Endodermal cell (in vitro differentiated cells): ENCODE measurements at regions not wholly inside any gene's neighbourhood (a gene's known extent, or its start where the extent isn't known, plus 50 kb on each side); places are given as distances from the start of the nearest gene placed in this dataset.
A peak's percentile ranks its signal among the peaks of the same experiment; 100 is the strongest.

ENCODE experiments used
- DNase-seq: peaks from one replicate; pipeline ENCODE4 v3.0.0-alpha.2; 2017
- H3K27ac ChIP-seq: 2 replicates; pipeline ENCODE4 v1.5.1; 2013; ENCODE audit warnings: mild to moderate bottlenecking, low read depth, low read length, moderate library complexity
- H3K27me3 ChIP-seq: 2 replicates; pipeline ENCODE4 v1.6.1; 2013; ENCODE audit warnings: mild to moderate bottlenecking, low read length, moderate library complexity; ENCODE audit not compliant: insufficient read depth, control insufficient read depth, poor library complexity, severe bottlenecking
- H3K36me3 ChIP-seq: 2 replicates; pipeline ENCODE4 v1.7.0; 2013; ENCODE audit warnings: mild to moderate bottlenecking, low read length, moderate library complexity; ENCODE audit not compliant: control insufficient read depth, insufficient read depth
- H3K4me1 ChIP-seq: one replicate; pipeline ENCODE4 v1.7.0; 2013; ENCODE audit warnings: low read length; ENCODE audit not compliant: control insufficient read depth, insufficient read depth
- H3K4me3 ChIP-seq: 2 replicates; pipeline ENCODE4 v1.5.1; 2013; ENCODE audit warnings: mild to moderate bottlenecking, low read length, moderate library complexity
- H3K9ac ChIP-seq: 2 replicates; pipeline ENCODE4 v1.6.1; 2013; ENCODE audit warnings: mild to moderate bottlenecking, low read length, moderate library complexity; ENCODE audit not compliant: poor library complexity, severe bottlenecking; ENCODE audit errors: extremely low read depth
- H3K9me3 ChIP-seq: 2 replicates; pipeline ENCODE4 v1.6.1; 2013; ENCODE audit warnings: mild to moderate bottlenecking, low read length, moderate library complexity; ENCODE audit not compliant: control insufficient read depth
- H3K27ac Mint-ChIP-seq: 2 replicates; pipeline ENCODE4 v1.8.0; 2020; ENCODE audit warnings: mixed read lengths
- H3K27me3 Mint-ChIP-seq: 2 replicates; pipeline ENCODE4 v1.8.0; 2021; ENCODE audit warnings: mild to moderate bottlenecking, mixed read lengths; ENCODE audit not compliant: insufficient read depth
- H3K36me3 Mint-ChIP-seq: 2 replicates; pipeline ENCODE4 v1.8.0; 2020; ENCODE audit warnings: low read depth, mixed read lengths
- H3K4me1 Mint-ChIP-seq: 2 replicates; pipeline ENCODE4 v1.8.0; 2020; ENCODE audit warnings: mixed read lengths
- H3K4me3 Mint-ChIP-seq: 2 replicates; pipeline ENCODE4 v1.8.0; 2020; ENCODE audit warnings: mild to moderate bottlenecking, moderate library complexity, mixed read lengths
- H3K9me3 Mint-ChIP-seq: 2 replicates; pipeline ENCODE4 v1.8.0; 2020; ENCODE audit warnings: mild to moderate bottlenecking, mixed read lengths
- WGBS, 2 experiments: methylation state at CpG; one replicate each; pipeline versions ENCODE4 v1.1.5 to v1.1.7; 2013; ENCODE audit warnings: missing lambda C conversion rate in 2 of 2, mixed read lengths in 1 of 2; ENCODE audit not compliant: insufficient coverage in 1 of 2, insufficient read length in 1 of 2; 5-methylcytosine and 5-hydroxymethylcytosine counted together
- TF ChIP-seq, protein P1 (sequence below): fragments of 200-600 bp; sonication (generic); conservative IDR thresholded peaks from 2 replicates; pipeline ENCODE4 v1.5.0; 2021; ENCODE audit warnings: antibody characterized with exemption, mild to moderate bottlenecking

DNA sequence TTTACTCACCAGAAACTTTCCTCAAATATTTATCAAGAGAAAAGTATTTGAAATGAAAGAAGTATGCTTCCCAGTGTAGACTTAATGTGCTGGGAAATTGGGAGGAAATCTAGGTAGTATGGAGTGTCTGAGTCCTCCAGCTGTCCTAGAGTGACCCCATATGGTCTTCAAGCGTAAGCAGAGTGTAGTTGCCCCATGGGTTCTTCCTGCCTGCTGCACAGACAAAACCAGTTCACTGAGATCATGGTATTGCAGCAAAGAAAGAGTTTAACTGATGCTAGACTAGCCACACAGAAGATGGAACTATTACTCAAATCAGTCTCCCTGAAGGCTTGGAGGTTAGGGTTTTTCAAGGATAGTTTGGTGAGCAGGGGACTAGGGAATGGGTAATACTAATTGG, 114.9 kb upstream of the PRLR start:
- 88% methylated on average over 1 of the region's 1 CpG; no CpG with 5 or more reads in 1 of the 2 experiments for WGBS, 2 experiments
- Mint-ChIP-seq H3K4me1 (no peaks in the 10 kb centered on the region), H3K36me3 (peaks cover 10% of the 10 kb centered on the region), H3K27me3 (no peaks in the 10 kb centered on the region), H3K27ac (no peak overlapping the region), H3K4me3 (no peak overlapping the region), H3K9me3 (peaks cover 55% of the 10 kb centered on the region)
- Histone ChIP-seq H3K9ac (no peak overlapping the region), H3K36me3 (no peaks in the 10 kb centered on the region), H3K4me3 (peak overlapping the region; percentile 17), H3K9me3 (peaks cover 48% of the 10 kb centered on the region), H3K27me3 (no peaks in the 10 kb centered on the region), H3K27ac (no peak overlapping the region), H3K4me1 (no peaks in the 10 kb centered on the region)
- TF ChIP-seq, protein P1, sequence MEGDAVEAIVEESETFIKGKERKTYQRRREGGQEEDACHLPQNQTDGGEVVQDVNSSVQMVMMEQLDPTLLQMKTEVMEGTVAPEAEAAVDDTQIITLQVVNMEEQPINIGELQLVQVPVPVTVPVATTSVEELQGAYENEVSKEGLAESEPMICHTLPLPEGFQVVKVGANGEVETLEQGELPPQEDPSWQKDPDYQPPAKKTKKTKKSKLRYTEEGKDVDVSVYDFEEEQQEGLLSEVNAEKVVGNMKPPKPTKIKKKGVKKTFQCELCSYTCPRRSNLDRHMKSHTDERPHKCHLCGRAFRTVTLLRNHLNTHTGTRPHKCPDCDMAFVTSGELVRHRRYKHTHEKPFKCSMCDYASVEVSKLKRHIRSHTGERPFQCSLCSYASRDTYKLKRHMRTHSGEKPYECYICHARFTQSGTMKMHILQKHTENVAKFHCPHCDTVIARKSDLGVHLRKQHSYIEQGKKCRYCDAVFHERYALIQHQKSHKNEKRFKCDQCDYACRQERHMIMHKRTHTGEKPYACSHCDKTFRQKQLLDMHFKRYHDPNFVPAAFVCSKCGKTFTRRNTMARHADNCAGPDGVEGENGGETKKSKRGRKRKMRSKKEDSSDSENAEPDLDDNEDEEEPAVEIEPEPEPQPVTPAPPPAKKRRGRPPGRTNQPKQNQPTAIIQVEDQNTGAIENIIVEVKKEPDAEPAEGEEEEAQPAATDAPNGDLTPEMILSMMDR: peak; percentile 59
- no peak for DNase-seq

DNA sequence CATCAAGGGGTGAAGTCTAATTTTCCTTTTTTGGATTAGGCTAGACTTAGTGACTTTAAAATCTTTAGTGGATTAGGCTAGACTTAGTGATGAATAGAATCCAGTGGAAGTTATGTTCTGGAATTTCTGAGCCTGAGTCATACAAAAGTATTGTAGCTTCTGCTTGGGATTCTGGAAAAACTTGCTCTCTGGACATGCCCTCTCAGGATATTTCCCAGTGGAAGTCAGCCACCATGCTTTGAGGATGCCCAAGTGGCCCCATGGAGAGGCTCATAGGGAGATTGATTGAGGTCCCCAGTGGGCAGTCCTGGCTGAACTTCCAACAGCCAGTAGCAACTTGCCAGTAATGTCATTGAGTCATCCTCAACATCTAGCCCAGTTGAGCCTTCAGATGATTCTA, 112.4 kb upstream of the PRLR start:
- no peak for DNase-seq
- Mint-ChIP-seq H3K4me1 (peaks cover 11% of the 10 kb centered on the region), H3K36me3 (peaks cover 19% of the 10 kb centered on the region), H3K4me3 (no peak overlapping the region), H3K27ac (no peak overlapping the region), H3K27me3 (no peaks in the 10 kb centered on the region), H3K9me3 (peaks cover 51% of the 10 kb centered on the region)
- H3K27me3 ChIP-seq: no peaks in the 10 kb centered on the region
- TF ChIP-seq, protein P1: no peak
- peaks cover 10% of the 10 kb centered on the region for H3K36me3 ChIP-seq
- H3K4me3 ChIP-seq: peak overlapping the region; percentile 14
- H3K27ac ChIP-seq: no peak overlapping the region
- peaks cover 68% of the 10 kb centered on the region for H3K9me3 ChIP-seq
- no peak overlapping the region for H3K9ac ChIP-seq
- peaks cover 4% of the 10 kb centered on the region for H3K4me1 ChIP-seq

DNA sequence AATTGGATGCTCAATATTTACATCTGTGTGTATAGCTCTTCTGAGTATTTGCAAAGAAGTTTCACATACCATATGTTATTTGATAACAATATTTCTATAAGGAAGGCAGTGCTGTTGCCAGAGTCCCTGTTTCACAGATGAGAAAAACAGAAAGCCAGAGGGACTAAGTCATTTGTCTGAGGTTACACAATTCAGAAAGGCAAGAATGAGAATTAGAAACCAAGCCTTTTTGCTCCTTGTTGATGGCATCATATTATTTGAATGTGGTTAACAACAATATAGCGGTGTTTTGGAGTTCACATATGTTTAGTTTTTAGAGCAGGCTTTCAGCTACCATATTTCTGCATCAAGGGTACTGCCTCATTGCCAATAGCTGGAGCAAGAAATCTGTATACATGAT, 110.9 kb upstream of the PRLR start:
- peaks cover 22% of the 10 kb centered on the region for H3K4me1 Mint-ChIP-seq
- H3K9me3 Mint-ChIP-seq: peaks cover 42% of the 10 kb centered on the region
- H3K36me3 ChIP-seq: peaks cover 10% of the 10 kb centered on the region
- peaks cover 8% of the 10 kb centered on the region for H3K4me1 ChIP-seq
- no peak overlapping the region for H3K27ac ChIP-seq
- no peak overlapping the region for H3K27ac Mint-ChIP-seq
- WGBS, 2 experiments: 100% methylated on average over 1 of the region's 1 CpG; no CpG with 5 or more reads in 1 of the 2 experiments
- no peak for DNase-seq
- H3K9me3 ChIP-seq: peaks cover 66% of the 10 kb centered on the region
- TF ChIP-seq, protein P1: no peak
- H3K27me3 Mint-ChIP-seq: no peaks in the 10 kb centered on the region
- no peak overlapping the region for H3K4me3 Mint-ChIP-seq
- peaks cover 19% of the 10 kb centered on the region for H3K36me3 Mint-ChIP-seq
- H3K27me3 ChIP-seq: no peaks in the 10 kb centered on the region
- no peak overlapping the region for H3K4me3 ChIP-seq
- no peak overlapping the region for H3K9ac ChIP-seq
